CD4-positive, alpha-beta T cell treated with Interleukin-17A for 1 hour (primary cell): ENCODE measurements at regions not wholly inside any gene's neighbourhood (a gene's known extent, or its start where the extent isn't known, plus 50 kb on each side); places are given as distances from the start of the nearest gene placed in this dataset.

Experiments used
- DNase-seq: peaks from one replicate; pipeline ENCODE4 v3.0.0-alpha.2; 2020

DNA sequence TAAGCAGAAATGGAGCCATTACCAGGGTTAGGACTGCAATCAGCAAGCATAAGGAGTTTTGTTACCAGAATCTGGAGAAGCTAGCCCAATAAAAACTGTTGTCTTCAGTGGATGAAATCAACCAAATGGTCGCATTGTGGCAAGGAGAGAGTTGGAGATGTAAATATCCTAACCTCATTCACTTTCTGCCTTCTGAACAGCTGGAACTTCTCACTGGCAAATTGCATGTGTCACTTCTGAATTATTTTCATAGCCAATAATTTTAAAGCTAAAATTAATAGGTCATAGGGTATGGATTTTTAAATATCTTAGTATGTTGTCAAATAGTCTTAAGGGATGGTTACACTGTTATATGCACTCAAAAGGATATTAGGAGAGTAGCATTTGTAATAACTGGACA lies 121.6 kb downstream of the SUCNR1 start:
- DNase-seq, result no peak

DNA sequence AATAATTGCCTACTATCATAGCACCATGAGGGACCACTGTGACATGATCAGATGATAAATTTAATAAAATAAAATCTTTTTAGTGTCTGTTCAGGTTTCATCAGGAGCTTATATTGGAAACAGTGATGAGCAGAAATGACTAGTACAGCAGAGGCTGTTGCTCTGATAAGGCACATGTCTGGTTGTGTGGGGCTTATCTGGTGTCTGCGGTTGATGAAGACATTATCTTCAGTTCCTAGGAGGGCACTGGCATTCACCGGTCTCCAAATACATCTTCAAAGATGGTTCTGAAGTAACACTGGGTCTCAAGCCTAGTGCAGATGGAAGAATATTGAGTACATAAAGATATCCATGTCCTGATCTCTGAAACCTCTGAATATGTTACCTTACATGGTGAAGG lies 125.3 kb downstream of the SUCNR1 start:
- no peak for DNase-seq

DNA sequence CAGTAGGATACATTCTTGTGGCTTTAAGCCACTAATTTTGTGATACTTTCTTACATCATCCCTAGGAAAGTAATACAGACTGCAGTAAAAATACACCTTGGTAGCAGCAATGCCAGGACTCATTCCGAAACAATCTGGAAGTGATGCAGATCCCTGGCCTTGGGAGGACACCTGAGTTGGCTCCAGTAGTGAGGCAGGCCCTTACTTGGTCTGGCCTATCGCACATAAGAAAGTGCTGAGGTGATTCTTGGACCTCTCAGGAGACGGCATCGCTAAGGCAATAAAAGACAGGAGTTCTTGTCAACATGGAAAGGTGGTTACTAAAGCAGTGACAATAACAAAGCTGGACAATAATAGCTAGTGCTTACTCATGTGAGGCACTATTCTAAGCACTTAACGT lies 126.5 kb downstream of the SUCNR1 start:
- no peak for DNase-seq

DNA sequence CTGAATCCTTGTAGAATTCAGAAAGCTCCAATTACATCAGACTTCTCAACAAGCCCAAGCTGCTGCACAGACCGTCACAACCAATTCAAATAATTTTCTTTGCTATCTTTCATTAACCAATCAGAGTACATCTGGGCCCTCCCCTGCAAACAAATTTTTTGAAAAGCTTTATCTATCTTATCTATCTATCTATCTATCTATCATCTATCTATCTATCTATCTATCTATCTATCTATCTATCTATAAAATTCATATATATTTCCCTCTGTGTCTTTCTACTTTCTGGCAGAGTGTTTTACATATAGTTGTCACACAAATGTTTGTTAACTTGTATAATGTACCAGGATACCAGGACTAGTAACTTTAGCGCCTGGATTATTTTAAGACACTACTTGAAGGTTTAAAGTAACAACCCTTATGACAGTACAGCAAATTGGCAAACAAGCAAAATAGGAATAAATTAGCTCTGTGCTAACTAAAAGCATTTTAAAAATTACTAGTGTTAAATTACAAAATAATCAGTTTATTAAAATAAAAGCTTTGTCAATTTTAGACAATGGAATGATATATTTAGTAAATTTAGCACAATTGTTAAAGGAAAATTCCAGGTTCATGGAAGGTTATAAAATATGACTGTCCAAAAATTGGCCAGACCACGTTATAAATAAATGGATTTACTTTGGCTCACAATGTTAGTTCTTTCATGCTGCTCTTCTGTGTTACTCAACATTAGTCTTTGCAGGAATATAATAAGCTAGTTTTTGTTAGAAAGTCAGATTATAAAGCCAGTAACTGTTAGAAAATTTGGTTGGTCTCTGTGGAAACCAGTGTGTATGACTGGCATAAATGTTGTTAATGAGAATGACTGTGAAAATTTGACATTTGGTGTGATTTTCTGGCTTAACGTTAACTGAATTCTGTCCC lies 138.6 kb downstream of the SUCNR1 start:
- no peak for DNase-seq

DNA sequence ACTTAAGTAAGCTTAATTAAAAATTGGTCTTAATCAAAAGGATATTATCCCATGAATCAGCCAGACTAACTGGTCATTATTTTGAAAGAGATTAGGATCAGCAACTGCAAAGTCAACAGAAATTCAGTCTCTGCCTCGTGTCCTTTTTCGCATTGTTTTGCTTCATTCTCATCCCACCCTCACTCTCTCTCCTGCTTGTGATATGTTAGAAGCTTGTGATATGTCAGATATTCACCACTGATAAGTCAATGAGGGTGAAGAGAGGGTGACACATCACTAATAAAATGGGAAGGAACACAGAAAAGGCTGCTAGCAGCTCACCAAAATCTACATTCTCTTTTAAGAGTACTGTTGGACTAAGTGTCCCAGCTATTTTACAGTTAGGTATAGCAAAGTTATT lies 146.1 kb downstream of the SUCNR1 start:
- no peak for DNase-seq

DNA sequence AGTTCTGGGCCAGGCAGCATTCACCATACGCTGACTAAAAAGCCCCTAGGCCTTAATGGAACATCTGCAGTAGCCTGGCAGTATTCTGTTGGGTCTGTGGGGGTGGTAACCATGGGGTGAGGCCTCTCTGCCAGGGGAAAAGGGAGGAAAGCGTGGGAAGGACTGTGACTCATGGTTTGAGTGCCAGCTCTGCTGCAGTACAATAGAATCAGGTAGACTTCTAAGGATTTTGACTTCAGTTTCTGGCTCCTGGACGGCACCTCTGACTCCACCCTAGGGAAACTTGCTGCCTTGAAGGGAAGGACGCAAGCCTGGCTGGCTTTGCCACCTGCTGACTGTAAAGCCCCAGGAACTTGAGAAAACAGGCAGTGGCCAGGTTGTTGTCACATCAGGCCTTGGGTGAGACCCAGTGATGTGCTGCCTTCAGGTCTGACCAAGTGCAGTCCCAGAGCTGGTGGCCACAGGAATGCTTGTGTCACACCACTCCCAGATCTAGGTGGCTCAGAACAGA lies 148.6 kb downstream of the SUCNR1 start:
- no peak for DNase-seq

DNA sequence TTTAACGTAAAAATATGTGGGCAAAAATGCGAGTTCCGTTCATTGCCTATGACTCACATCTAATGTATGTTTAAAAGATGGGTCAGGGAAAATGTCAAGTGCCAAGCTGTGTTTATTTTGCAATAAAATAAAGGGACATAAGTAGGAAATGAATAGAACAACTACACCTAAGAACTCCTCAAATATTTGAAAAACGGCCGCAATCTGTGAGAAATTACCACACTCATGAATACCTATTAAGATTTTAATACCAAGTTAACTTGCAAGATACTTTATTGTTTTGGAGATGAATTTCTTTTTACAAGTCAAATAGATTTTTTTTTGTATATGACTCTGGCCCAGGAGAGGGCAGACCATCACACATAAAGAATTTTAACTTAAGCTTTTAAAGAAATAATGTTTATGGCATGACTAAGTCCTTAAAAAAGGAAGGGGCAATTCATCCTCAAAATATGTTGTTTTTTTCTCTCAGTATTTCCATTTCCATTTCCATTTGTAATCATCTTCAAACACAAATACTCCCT lies 152.7 kb downstream of the SUCNR1 start:
- DNase-seq, result no peak

DNA sequence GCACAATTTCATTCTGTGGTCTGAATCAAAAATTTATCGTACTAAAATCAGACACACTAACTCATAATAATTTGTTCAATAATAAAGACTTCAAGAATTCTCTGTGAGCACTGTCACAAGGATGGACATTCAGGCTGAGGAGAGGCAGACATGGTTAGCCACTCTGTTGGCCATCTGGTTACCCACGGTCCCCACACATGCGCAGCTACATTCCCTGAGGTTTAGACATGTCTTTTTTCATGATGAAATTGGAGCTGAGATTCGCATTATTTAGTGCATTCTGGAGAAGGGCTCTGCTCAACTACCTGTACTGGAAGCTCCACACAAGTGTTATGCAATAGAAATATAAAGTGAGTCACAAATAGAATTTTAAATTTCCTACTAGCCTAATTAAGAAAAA lies 156.9 kb downstream of the SUCNR1 start:
- DNase-seq, result no peak

DNA sequence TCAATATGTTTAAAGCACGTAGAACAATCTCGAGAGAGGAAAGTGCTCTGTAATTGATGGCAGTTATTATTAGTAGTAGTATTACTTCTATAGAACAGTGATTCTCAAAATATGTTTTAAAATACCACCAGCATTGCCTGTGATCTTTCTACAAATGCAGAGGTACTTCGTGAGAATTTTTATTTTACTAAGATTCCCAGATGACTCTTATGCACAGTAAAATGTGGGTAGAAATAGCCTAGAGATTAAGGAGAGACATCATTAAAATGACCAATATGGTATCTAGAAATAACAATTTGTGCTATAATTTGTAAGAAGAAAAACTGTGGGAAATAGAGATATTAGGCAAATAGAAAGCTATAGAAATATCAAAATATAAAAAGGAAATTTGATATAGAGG lies 157.9 kb downstream of the SUCNR1 start:
- no peak for DNase-seq

DNA sequence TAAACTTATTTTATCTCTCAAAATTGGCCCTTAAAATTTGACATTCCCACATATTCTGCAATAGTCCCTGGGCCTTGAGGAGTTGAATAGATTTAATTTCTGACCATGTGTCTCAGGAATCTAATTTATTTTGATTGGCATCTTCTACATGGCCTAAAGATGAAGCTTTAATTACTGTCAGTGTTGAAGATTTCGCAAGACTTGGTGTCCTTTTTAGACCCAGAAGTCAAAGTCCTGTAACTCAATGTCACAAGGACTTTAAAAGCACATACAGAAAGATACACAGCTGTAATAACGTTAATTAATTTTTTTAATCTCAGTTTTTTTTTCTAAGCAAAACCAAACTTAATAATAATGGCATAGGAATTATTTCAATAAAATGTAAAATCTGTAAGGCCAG lies 163.9 kb downstream of the SUCNR1 start:
- no peak for DNase-seq

DNA sequence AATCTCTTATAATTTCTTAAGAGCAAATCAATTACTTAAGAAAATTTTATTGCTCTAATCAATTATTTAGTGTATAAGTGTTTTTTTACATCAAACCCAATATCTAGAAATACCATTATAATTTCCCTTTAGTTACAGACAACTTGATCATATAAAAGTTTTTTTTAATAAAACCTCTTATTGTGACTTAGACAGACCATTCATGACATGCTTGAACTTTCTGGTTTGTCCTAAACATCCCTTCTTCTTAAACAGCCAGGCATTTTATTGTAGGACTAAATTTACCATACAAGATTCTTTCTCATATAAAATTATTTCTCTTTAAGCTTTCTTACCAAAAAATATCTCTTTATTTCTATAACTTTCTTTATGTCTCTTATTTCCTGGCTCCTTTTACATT lies 164.5 kb downstream of the SUCNR1 start:
- no peak for DNase-seq

DNA sequence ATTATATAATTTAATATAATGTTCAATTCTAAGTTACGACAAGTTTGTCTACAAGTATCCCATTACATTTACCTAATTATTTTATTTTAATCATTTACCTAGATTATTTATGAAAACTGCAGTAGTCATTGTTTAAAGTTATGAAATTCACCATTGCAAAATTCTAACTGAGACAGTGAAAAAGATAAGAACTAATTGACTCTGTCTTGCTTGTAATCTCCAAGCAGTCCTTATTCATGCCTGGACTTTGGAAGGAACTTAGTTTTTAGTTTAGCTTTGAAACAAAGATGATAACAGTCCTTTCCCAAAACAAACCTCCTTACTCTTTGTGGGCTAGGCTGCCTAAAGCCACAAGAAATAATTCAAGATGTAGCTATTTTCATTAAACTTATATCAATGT lies 165.0 kb downstream of the SUCNR1 start:
- DNase-seq, result no peak

DNA sequence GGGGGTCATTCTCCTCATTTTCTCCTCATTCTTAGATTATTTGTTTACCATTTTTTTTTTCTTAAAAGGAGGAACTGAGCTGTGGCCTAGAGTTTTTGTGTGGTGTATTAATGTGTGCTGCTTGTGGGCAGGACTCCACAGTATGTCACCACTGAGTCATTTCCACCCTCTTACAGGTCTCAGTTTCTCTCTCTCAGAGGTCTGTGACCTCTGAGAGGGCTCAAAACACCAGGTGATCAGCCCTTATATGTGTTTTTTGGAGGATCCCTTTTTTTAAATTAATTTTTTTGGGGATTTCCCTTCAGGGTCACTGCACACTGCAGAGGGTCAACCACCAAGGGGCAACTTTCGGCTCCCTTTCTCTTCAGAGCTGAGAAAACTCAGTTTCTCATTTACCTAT lies 166.4 kb downstream of the SUCNR1 start:
- no peak for DNase-seq

DNA sequence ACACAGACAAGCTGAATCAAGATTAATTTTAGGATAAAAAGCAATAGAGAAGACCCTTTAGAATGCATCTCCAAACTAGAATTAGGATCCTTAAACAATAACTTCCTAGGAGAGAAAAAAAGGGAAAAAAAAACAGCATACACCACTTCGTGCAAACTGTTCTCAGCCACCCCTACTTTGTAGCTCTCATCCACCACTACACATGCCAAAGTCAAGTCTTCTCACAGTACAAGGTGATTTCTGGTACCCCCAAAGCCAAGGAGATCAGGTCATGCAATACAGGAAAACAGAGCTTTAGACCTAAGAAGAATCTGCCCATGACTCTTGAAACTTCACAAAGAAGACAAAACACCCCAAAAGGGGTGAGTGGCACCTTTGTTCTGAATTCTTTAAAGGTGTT lies 166.9 kb downstream of the SUCNR1 start:
- no peak for DNase-seq

DNA sequence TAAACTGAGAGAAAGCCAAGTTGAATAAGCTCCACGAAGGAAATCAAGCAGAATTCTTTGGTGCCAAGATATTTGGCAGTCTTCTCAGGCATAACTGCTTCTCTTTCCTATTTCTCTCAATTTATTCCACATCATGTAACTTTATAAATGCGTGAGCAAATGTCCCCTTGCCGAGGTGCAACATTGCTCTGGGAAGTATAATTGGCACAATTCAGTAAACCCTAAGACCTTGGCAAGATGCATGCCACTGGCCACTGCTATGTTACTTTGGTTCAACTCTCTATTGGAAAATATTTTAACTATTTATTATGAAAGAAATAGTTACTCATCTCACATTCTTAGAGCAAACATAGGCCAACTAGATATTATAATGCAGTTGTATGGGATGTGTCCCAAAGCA lies 170.2 kb downstream of the SUCNR1 start:
- no peak for DNase-seq

DNA sequence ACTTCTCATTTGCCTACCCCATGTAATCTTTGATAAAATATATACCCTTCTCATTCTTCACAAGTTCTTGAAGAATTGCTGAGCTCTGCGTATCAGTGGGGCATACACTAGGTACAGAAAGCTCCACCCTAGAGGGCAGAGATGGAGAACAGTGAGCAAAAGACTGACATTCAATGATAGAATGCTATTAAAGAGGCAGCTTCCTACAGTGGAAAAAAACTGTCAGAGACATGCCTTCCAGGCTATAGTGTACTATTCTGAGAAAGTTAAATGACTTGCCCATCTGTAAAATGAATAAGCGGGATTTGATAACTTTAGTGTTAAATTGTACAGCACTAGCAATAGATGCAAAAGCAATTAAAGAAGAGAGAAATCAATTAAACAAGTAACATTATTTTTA lies 172.8 kb downstream of the SUCNR1 start:
- DNase-seq, result no peak

DNA sequence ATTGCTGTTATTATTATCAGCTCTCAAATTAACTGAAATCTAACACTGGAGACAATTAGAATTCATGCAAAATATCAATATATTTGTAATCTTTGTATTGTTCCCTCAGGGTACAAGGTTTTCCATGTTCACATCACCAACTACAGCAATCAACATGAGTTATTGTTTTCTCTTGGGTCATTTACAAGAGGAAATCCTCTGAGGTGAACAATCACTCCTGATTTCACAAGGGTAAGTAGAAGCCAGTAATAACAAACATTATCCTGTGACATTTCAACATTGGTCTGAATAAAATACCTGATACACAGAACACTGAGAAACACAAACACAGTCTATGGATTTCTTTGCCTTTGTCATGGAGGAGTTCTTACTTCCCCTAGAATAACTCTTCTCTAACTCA lies 174.0 kb downstream of the SUCNR1 start:
- DNase-seq, result no peak

DNA sequence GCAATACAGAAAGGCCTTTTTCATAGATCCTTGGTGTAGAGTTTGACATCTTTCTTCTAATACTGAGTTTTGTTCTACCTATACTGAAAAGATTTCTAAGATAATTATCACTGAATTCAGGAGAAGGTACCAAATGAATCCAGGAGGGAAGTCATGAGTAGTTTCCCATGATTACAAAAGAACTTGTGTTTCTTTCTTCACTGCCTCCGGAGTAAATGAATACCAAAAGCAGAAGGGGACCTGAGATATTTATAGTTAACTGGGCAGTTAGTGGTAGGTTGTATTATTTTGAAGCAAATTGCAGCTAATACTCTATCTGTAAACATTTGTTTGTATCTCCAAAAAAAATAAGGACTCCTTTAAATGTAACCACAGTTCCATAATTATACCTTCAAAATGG lies 175.4 kb downstream of the SUCNR1 start:
- no peak for DNase-seq

DNA sequence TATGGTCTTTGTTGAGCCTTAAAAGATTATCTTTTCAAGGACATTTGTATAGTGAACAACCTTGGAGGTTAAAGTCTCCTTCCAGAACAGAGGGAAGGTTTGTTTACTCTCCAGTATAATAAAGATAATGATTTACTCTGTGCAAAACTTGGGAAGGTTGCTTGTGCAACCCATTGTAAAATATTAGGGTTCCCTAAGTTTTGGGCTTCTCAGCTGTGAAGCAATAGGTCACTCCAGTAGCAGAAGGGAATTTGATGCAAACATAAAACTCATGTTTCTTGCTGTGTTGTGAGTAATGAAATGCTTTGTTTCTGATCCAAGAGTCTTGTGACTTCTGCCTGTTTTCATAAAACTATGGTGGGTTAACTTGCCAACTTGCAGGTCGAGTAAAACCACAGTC lies 177.5 kb downstream of the SUCNR1 start:
- no peak for DNase-seq

DNA sequence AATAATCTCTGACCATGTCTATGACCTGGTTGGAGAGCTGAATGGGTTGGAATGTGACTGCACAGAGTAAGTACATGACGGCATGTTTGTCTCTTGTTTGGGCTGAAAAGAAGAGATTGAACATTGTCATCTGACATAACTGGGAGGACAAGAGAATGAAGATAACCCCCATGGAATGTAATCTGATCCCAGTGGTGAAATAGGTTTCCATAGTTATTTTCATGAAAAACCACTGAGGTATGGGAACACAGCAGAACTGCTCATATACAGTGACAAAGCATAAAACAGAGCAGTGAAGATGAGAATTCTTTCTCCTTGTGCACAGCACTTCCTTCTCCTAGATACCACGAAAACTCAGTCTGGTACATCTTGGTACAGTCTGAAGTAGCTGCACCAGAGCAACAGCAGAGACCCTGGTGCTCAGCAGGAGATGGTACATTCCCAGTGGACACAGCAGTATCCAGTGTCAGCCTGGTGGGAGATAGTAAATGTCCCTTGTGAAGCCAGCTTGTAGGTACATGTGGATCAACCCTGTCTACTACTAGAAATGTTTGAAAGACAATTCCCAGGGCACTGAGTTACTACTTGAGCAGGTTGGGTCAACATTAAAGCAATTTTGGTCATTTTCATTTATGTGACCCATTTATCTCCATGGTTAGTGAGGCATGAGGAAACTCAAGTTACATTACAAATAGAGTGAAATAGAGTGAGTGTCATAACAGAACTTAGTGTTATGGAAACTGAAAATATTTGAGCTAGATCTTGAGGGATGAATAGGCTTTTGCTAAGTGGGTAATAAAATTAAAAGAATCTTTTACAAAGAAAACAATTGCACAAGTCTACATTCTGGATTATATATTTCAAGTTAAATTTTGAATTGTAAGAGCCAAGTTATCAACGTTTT lies 178.3 kb downstream of the SUCNR1 start:
- no peak for DNase-seq

DNA sequence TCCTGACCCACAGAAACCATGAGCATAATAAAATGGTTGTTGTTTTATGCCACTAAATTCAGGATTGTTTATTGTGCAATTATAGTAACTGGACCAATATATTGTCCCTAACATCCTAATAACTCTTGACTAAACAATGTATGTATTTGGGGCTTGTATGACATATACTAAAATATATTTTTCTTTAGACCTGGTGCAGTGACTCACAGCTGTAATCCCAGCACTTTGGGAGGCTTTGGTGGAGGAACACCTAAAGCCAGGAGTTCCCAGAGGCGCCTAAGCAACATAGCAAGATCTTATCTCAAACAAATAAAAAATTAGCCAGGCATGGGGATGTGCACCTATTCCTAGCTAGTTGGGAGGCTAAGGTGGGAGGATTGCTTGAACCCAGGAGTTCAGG lies 180.4 kb downstream of the SUCNR1 start:
- DNase-seq, result no peak

DNA sequence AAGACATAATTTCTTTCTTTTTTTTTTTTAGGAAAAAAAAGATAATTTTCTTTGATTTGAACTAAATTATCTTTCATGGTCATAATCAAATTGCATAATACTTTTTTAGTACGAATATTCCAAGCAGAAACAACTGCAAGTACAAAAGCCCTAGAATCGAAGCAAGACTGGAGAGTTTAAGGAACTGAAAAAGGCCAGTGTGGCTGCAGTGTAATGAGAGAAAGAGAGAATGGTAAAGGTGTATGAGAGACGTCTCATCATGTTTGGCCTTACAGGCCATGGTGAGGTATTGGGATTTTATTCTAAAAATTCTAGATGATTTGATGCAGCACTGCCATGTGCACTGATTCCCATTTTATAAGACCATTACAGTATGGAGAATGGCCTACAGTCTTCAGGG lies 180.9 kb downstream of the SUCNR1 start:
- DNase-seq, result no peak

DNA sequence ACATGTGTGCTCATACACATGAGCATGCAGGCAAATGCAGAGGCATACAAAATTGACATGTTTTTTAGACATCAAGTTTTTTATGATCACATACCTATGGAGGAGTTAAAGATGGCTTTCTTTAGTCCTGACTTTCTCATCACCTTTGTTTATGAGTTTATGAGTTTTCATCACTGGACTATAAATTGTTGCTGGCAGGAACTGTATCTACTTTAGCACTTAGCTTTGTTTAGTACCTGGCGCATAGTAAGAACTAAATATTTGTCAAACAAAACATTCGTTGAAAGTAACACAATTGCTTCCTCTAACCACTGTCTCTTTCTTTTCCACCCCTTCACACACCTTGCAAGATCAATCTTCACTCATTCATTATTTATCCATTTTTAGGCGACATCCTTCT lies 182.6 kb downstream of the SUCNR1 start:
- no peak for DNase-seq

DNA sequence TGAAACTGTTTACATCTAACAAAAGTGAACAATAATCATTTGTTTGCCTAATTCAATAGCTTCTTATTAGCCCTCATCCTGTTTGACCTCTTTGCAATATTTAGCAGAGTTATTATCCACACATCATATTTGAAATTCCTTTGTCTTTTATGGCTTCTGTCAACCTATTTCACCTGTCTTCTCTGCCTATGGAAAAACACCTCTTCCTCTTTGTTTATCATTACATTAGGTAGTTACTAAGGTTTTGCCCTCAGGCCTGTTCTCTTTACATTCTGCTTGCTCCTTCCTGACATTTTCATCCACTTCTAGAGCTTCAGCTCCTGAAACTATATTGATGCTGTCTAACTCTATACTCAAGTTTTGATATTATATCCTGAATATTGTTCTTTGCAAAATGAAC lies 183.0 kb downstream of the SUCNR1 start:
- DNase-seq, result no peak
